HAP-1 (cell line): ENCODE measurements at regions not wholly inside any gene's neighbourhood (a gene's known extent, or its start where the extent isn't known, plus 50 kb on each side); places are given as distances from the start of the nearest gene placed in this dataset.

ENCODE experiments used
- DNase-seq, 2 experiments: peaks; one replicate each; pipeline ENCODE4 v3.0.0-alpha.2; 2016 to 2020; ENCODE audit warnings: low spot score in 2 of 2
- H3K27me3 ChIP-seq: fragments of 250-450 bp; sonication (Bioruptor Pico); 2 replicates; pipeline ENCODE4 v1.5.1; 2020; ENCODE audit warnings: low read depth, mild to moderate bottlenecking, moderate library complexity
- H3K36me3 ChIP-seq: fragments of 250-450 bp; sonication (Bioruptor Pico); replicated peaks from 2 replicates; pipeline ENCODE4 v1.5.1; 2020; ENCODE audit warnings: mild to moderate bottlenecking
- H3K4me1 ChIP-seq: fragments of 250-450 bp; sonication (Bioruptor Pico); 2 replicates; pipeline ENCODE4 v1.5.1; 2020; ENCODE audit warnings: mild to moderate bottlenecking
- H3K4me3 ChIP-seq: fragments of 250-450 bp; sonication (Bioruptor Pico); 2 replicates; pipeline ENCODE4 v1.5.1; 2020; ENCODE audit warnings: mild to moderate bottlenecking, moderate library complexity
- H3K9me3 ChIP-seq: fragments of 250-450 bp; sonication (Bioruptor Pico); 2 replicates; pipeline ENCODE4 v1.5.1; 2020; ENCODE audit warnings: mild to moderate bottlenecking, moderate library complexity
- in situ Hi-C: fragments of 300-500 bp; cut with MboI; formaldehyde crosslinking; loops from 3 replicates; pipeline ENCODE4 v1.14.3; 2020; ENCODE audit warnings: low sequenced_read_pairs, inconsistent platforms, mixed read lengths

- H3K9me3 ChIP-seq: no peaks in the 10 kb centered on the region
- H3K4me1 ChIP-seq: peaks cover 22% of the 10 kb centered on the region
- H3K36me3 ChIP-seq: no peaks in the 10 kb centered on the region
- H3K27me3 ChIP-seq: no peaks in the 10 kb centered on the region
- in situ Hi-C loops: no loop called here
- peak in 1 of 2 experiments; percentile 69 for DNase-seq
- H3K4me3 ChIP-seq: no peak overlapping the region
These were observed 90.4 kb downstream of the NUP35 start for GRCh38 chr2:183214680-183215079.

GRCh38 chr2:183215917-183216316, 91.7 kb downstream of the NUP35 start:
- in situ Hi-C loops: no loop called here
- Histone ChIP-seq H3K27me3 (no peaks in the 10 kb centered on the region), H3K4me1 (peaks cover 22% of the 10 kb centered on the region), H3K4me3 (no peak overlapping the region), H3K9me3 (no peaks in the 10 kb centered on the region), H3K36me3 (no peaks in the 10 kb centered on the region)
- DNase-seq: no peak

- no peaks in the 10 kb centered on the region for H3K36me3 ChIP-seq
These were observed 95.6 kb downstream of the NUP35 start for GRCh38 chr2:183219888-183220287.

GRCh38 chr2:183222751-183223150, 98.5 kb downstream of the NUP35 start:
- Histone ChIP-seq H3K9me3 (no peaks in the 10 kb centered on the region), H3K36me3 (no peaks in the 10 kb centered on the region), H3K4me1 (peaks cover 8% of the 10 kb centered on the region), H3K27me3 (no peaks in the 10 kb centered on the region), H3K4me3 (no peak overlapping the region)
- in situ Hi-C loops: no loop called here
- DNase-seq: no peak

More at GRCh38 chr2:183219888-183220287, 95.6 kb downstream of the NUP35 start:
- Histone ChIP-seq H3K4me1 (peaks cover 19% of the 10 kb centered on the region), H3K27me3 (no peaks in the 10 kb centered on the region), H3K4me3 (no peak overlapping the region), H3K9me3 (no peaks in the 10 kb centered on the region)
- DNase-seq: no peak
- in situ Hi-C loops: no loop called here

GRCh38 chr2:183224948-183225347, 100.7 kb downstream of the NUP35 start:
- H3K9me3 ChIP-seq: no peaks in the 10 kb centered on the region
- no peak for DNase-seq
- in situ Hi-C loops: no loop called here
- H3K27me3 ChIP-seq: no peaks in the 10 kb centered on the region
- H3K4me3 ChIP-seq: no peak overlapping the region
- no peaks in the 10 kb centered on the region for H3K36me3 ChIP-seq
- peaks cover 8% of the 10 kb centered on the region for H3K4me1 ChIP-seq

GRCh38 chr2:183227176-183227575, 102.9 kb downstream of the NUP35 start:
- no peak for DNase-seq

GRCh38 chr2:183229386-183229785, 105.1 kb downstream of the NUP35 start:
- no peaks in the 10 kb centered on the region for H3K36me3 ChIP-seq
- in situ Hi-C loops: no loop called here
- no peaks in the 10 kb centered on the region for H3K4me1 ChIP-seq
- DNase-seq: no peak
- H3K9me3 ChIP-seq: no peaks in the 10 kb centered on the region
- no peaks in the 10 kb centered on the region for H3K27me3 ChIP-seq
- H3K4me3 ChIP-seq: no peak overlapping the region

More at GRCh38 chr2:183227176-183227575, 102.9 kb downstream of the NUP35 start:
- Histone ChIP-seq H3K4me3 (no peak overlapping the region), H3K9me3 (no peaks in the 10 kb centered on the region), H3K4me1 (peaks cover 8% of the 10 kb centered on the region), H3K36me3 (no peaks in the 10 kb centered on the region), H3K27me3 (no peaks in the 10 kb centered on the region)
- in situ Hi-C loops: no loop called here

GRCh38 chr2:183232161-183232865, 108.1 kb downstream of the NUP35 start:
- no peaks in the 10 kb centered on the region for H3K9me3 ChIP-seq
- no peak for DNase-seq
- no peak overlapping the region for H3K4me3 ChIP-seq
- H3K4me1 ChIP-seq: peaks cover 2% of the 10 kb centered on the region; the same call in 1 of the 2 replicates
- H3K36me3 ChIP-seq: no peaks in the 10 kb centered on the region
- H3K27me3 ChIP-seq: no peaks in the 10 kb centered on the region
- in situ Hi-C loops: no loop called here

- Histone ChIP-seq H3K4me3 (no peak overlapping the region), H3K4me1 (no peaks in the 10 kb centered on the region), H3K27me3 (no peaks in the 10 kb centered on the region), H3K36me3 (no peaks in the 10 kb centered on the region), H3K9me3 (no peaks in the 10 kb centered on the region)
- in situ Hi-C loops: no loop called here
- no peak for DNase-seq
These were observed 118.7 kb downstream of the NUP35 start for GRCh38 chr2:183242937-183243336.

GRCh38 chr2:183243758-183244157, 119.5 kb downstream of the NUP35 start:
- Histone ChIP-seq H3K4me1 (no peaks in the 10 kb centered on the region), H3K9me3 (no peaks in the 10 kb centered on the region), H3K27me3 (no peaks in the 10 kb centered on the region), H3K36me3 (no peaks in the 10 kb centered on the region), H3K4me3 (no peak overlapping the region)
- no peak for DNase-seq
- in situ Hi-C loops: no loop called here

- Histone ChIP-seq H3K4me1 (no peaks in the 10 kb centered on the region), H3K9me3 (no peaks in the 10 kb centered on the region), H3K36me3 (no peaks in the 10 kb centered on the region), H3K27me3 (no peaks in the 10 kb centered on the region), H3K4me3 (no peak overlapping the region)
- in situ Hi-C loops: no loop called here
- DNase-seq: no peak
These were observed 120.1 kb downstream of the NUP35 start for GRCh38 chr2:183244300-183244844.

GRCh38 chr2:183248866-183249567, 124.8 kb downstream of the NUP35 start:
- no peaks in the 10 kb centered on the region for H3K9me3 ChIP-seq
- in situ Hi-C loops: no loop called here
- no peak overlapping the region for H3K4me3 ChIP-seq
- DNase-seq: peak in 1 of 2 experiments; percentile 63
- H3K27me3 ChIP-seq: no peaks in the 10 kb centered on the region
- peaks cover 6% of the 10 kb centered on the region for H3K4me1 ChIP-seq
- H3K36me3 ChIP-seq: no peaks in the 10 kb centered on the region

GRCh38 chr2:183250061-183250460, 125.8 kb downstream of the NUP35 start:
- Histone ChIP-seq H3K4me3 (no peak overlapping the region), H3K27me3 (no peaks in the 10 kb centered on the region), H3K36me3 (no peaks in the 10 kb centered on the region), H3K4me1 (peaks cover 6% of the 10 kb centered on the region), H3K9me3 (no peaks in the 10 kb centered on the region)
- in situ Hi-C loops: no loop called here
- no peak for DNase-seq

- Histone ChIP-seq H3K4me3 (no peak overlapping the region), H3K9me3 (no peaks in the 10 kb centered on the region), H3K36me3 (no peaks in the 10 kb centered on the region), H3K4me1 (peaks cover 6% of the 10 kb centered on the region), H3K27me3 (no peaks in the 10 kb centered on the region)
- peak in 1 of 2 experiments; percentile 49 for DNase-seq
- in situ Hi-C loops: no loop called here
These were observed 126.2 kb downstream of the NUP35 start for GRCh38 chr2:183250472-183250871.
